ENCODE measurements at regions not wholly inside any gene's neighbourhood (a gene's known extent, or its start where the extent isn't known, plus 50 kb on each side); places are given as distances from the start of the nearest gene placed in this dataset.

DNA sequence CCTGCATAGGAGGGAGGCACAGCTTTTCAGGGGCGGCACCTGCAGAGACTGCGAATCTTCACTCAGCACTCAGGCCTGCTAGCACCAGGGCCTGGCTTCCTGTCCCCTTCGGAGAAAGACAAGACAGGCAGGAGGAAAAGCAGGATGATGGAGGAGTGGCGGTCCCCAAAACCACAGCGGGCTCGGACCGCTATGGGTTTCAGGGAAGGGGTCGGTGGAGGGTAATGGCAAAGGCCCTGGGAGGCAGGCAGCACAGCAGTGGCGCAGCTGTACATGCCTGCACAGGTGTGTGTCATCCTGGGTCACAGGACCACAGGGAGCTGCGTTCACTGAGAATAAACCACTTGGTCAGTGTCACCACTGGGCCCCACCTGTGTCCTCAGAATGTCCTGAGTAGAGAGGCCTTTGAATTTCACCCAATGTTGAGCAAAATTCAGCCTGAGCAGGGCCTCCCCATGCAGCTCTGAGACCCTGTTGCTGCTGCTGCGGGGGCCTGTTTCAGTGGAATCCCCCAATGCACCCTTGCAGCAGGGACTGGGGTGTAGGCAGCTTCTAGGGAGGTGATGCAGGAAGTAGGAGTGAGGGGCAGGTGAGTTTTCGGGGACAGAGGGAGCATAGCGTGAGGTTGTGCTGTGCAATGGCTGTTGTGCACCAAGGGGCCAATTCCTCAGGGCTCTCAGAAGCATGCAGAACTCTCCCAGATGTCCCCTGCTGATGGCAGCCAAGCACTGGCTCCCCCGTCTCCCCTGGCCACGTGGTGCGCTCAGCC lies 90.6 kb upstream of the PPP2R2D start:
- Histone ChIP-seq H2BK15ac (replicated peaks; ENCODE audit: low read depth) (no peak overlapping the region), H3K4me1 (ENCODE audit: control insufficient read depth, low read depth, low read length) (no peaks in the 10 kb centered on the region), H3K18ac (ENCODE audit: low read length) (no peak overlapping the region), H2BK120ac (ENCODE audit: low read depth, low read length) (no peak overlapping the region), H3K4me2 (ENCODE audit: low read length) (no peak overlapping the region), H2AK5ac (ENCODE audit: low read length) (no peak overlapping the region), H3K9ac (ENCODE audit: low read length) (no peak overlapping the region), H3K23ac (ENCODE audit: low read length) (no peak overlapping the region), H3K36me3 (ENCODE audit: control insufficient read depth, insufficient read depth, low read length) (no peaks in the 10 kb centered on the region), H3K27ac (ENCODE audit: low read depth, low read length) (no peak overlapping the region), H2BK5ac (ENCODE audit: low read length) (no peak overlapping the region), H3K4me3 (ENCODE audit: low read length) (no peak overlapping the region), H3K56ac (ENCODE audit: low read length) (no peak overlapping the region), H4K5ac (ENCODE audit: low read length) (no peak overlapping the region), H3K27me3 (ENCODE audit: insufficient read depth, low read length, poor library complexity) (no peaks in the 10 kb centered on the region), H3K79me2 (ENCODE audit: control insufficient read depth, insufficient read depth, low read length) (no peaks in the 10 kb centered on the region), H3K79me1 (ENCODE audit: low read length) (no peaks in the 10 kb centered on the region), H3K4ac (ENCODE audit: low read depth, low read length) (no peak overlapping the region), H4K8ac (ENCODE audit: low read depth, low read length) (no peak overlapping the region)
- no CpG with 5 or more reads among the region's 16 CpGs for WGBS (ENCODE audit: extremely low coverage, insufficient coverage, low lambda C conversion rate)
- DNase-seq = no peak

GRCh38 chr10:131810805-131811629 lies 89.8 kb upstream of the PPP2R2D start:
- no peak for DNase-seq

DNA sequence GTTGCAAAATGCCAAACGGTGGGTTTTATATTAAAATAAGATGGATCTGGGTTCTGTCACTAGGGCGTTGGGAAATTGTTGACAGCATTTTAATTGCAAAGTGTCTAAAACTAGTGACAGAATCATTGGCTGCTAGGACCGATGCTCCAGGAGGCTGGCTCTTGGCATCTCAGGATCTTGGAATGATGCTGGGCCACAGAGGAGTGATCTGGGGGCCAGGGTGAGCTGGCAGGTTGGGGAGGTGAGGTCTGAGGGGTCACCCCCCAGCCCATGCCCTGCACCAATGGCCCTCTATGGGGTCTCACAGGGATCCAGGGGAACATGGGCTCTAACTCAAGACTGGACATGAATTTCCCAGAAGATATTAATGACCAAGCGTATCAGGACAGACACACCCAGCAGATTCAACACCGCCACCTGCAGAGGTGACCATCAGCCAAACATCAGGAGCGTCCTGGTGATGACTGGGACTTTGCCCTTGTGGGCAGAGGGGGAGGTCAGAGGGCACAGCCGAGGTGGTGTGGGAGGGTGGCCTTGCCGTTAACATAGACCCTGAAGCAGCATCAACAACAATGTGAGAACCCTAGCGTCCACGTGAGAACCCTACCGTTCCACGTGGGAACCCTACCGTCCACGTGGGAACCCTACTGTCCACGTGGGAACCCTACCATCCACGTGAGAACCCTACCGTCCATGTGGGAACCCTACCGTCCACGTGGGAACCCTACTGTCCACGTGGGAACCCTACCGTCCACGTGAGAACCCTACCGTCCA lies 89.0 kb upstream of the PPP2R2D start:
- H4K8ac ChIP-seq (ENCODE audit: low read depth, low read length) = no peak overlapping the region
- no peak overlapping the region for H2AK5ac ChIP-seq (ENCODE audit: low read length)
- WGBS (ENCODE audit: extremely low coverage, insufficient coverage, low lambda C conversion rate) = no CpG with 5 or more reads among the region's 23 CpGs
- H3K56ac ChIP-seq (ENCODE audit: low read length) = no peak overlapping the region
- no peaks in the 10 kb centered on the region for H3K36me3 ChIP-seq (ENCODE audit: control insufficient read depth, insufficient read depth, low read length)
- H3K9ac ChIP-seq (ENCODE audit: low read length) = no peak overlapping the region
- no peak overlapping the region for H3K18ac ChIP-seq (ENCODE audit: low read length)
- H3K4ac ChIP-seq (ENCODE audit: low read depth, low read length) = no peak overlapping the region
- no peak overlapping the region for H2BK5ac ChIP-seq (ENCODE audit: low read length)
- no peak overlapping the region for H3K27ac ChIP-seq (ENCODE audit: low read depth, low read length)
- H3K79me1 ChIP-seq (ENCODE audit: low read length) = no peaks in the 10 kb centered on the region
- H2BK120ac ChIP-seq (ENCODE audit: low read depth, low read length) = no peak overlapping the region
- no peak overlapping the region for H4K5ac ChIP-seq (ENCODE audit: low read length)
- no peak overlapping the region for H3K4me2 ChIP-seq (ENCODE audit: low read length)
- H3K79me2 ChIP-seq (ENCODE audit: control insufficient read depth, insufficient read depth, low read length) = no peaks in the 10 kb centered on the region
- no peaks in the 10 kb centered on the region for H3K27me3 ChIP-seq (ENCODE audit: insufficient read depth, low read length, poor library complexity)
- H2BK15ac ChIP-seq (replicated peaks; ENCODE audit: low read depth) = no peak overlapping the region
- no peak overlapping the region for H3K4me3 ChIP-seq (ENCODE audit: low read length)
- no peaks in the 10 kb centered on the region for H3K4me1 ChIP-seq (ENCODE audit: control insufficient read depth, low read depth, low read length)
- DNase-seq = no peak
- H3K23ac ChIP-seq (ENCODE audit: low read length) = no peak overlapping the region

More at GRCh38 chr10:131810805-131811629, 89.8 kb upstream of the PPP2R2D start:
- Histone ChIP-seq H3K23ac (ENCODE audit: low read length) (no peak overlapping the region), H3K79me2 (ENCODE audit: control insufficient read depth, insufficient read depth, low read length) (no peaks in the 10 kb centered on the region), H2BK15ac (replicated peaks; ENCODE audit: low read depth) (no peak overlapping the region), H3K36me3 (ENCODE audit: control insufficient read depth, insufficient read depth, low read length) (no peaks in the 10 kb centered on the region), H3K4me1 (ENCODE audit: control insufficient read depth, low read depth, low read length) (no peaks in the 10 kb centered on the region), H3K56ac (ENCODE audit: low read length) (no peak overlapping the region), H3K27ac (ENCODE audit: low read depth, low read length) (no peak overlapping the region), H4K8ac (ENCODE audit: low read depth, low read length) (no peak overlapping the region), H3K9ac (ENCODE audit: low read length) (no peak overlapping the region), H3K18ac (ENCODE audit: low read length) (no peak overlapping the region), H3K4me3 (ENCODE audit: low read length) (no peak overlapping the region), H4K5ac (ENCODE audit: low read length) (no peak overlapping the region), H3K4ac (ENCODE audit: low read depth, low read length) (no peak overlapping the region), H2BK5ac (ENCODE audit: low read length) (no peak overlapping the region), H2BK120ac (ENCODE audit: low read depth, low read length) (no peak overlapping the region), H2AK5ac (ENCODE audit: low read length) (no peak overlapping the region), H3K27me3 (ENCODE audit: insufficient read depth, low read length, poor library complexity) (no peaks in the 10 kb centered on the region), H3K79me1 (ENCODE audit: low read length) (no peaks in the 10 kb centered on the region), H3K4me2 (ENCODE audit: low read length) (no peak overlapping the region)
- no CpG with 5 or more reads among the region's 25 CpGs for WGBS (ENCODE audit: extremely low coverage, insufficient coverage, low lambda C conversion rate)

GRCh38 chr10:131812736-131813604 lies 87.8 kb upstream of the PPP2R2D start:
- Histone ChIP-seq H3K79me1 (ENCODE audit: low read length) (no peaks in the 10 kb centered on the region), H3K9ac (ENCODE audit: low read length) (no peak overlapping the region), H4K5ac (ENCODE audit: low read length) (no peak overlapping the region), H3K18ac (ENCODE audit: low read length) (no peak overlapping the region), H4K8ac (ENCODE audit: low read depth, low read length) (no peak overlapping the region), H3K4ac (ENCODE audit: low read depth, low read length) (no peak overlapping the region), H3K56ac (ENCODE audit: low read length) (no peak overlapping the region), H2AK5ac (ENCODE audit: low read length) (no peak overlapping the region), H3K4me2 (ENCODE audit: low read length) (no peak overlapping the region), H2BK15ac (replicated peaks; ENCODE audit: low read depth) (no peak overlapping the region), H3K4me3 (ENCODE audit: low read length) (no peak overlapping the region), H2BK5ac (ENCODE audit: low read length) (no peak overlapping the region), H2BK120ac (ENCODE audit: low read depth, low read length) (no peak overlapping the region), H3K27me3 (ENCODE audit: insufficient read depth, low read length, poor library complexity) (no peaks in the 10 kb centered on the region), H3K4me1 (ENCODE audit: control insufficient read depth, low read depth, low read length) (no peaks in the 10 kb centered on the region), H3K36me3 (ENCODE audit: control insufficient read depth, insufficient read depth, low read length) (no peaks in the 10 kb centered on the region), H3K23ac (ENCODE audit: low read length) (no peak overlapping the region), H3K27ac (ENCODE audit: low read depth, low read length) (no peak overlapping the region), H3K79me2 (ENCODE audit: control insufficient read depth, insufficient read depth, low read length) (no peaks in the 10 kb centered on the region)
- WGBS (ENCODE audit: extremely low coverage, insufficient coverage, low lambda C conversion rate) = no CpG with 5 or more reads among the region's 24 CpGs
- DNase-seq = no peak

GRCh38 chr10:131814567-131815265 lies 86.1 kb upstream of the PPP2R2D start:
- H3K4me1 ChIP-seq (ENCODE audit: control insufficient read depth, low read depth, low read length) = no peaks in the 10 kb centered on the region
- H3K23ac ChIP-seq (ENCODE audit: low read length) = no peak overlapping the region
- no peak overlapping the region for H2BK15ac ChIP-seq (replicated peaks; ENCODE audit: low read depth)
- H3K79me2 ChIP-seq (ENCODE audit: control insufficient read depth, insufficient read depth, low read length) = no peaks in the 10 kb centered on the region
- H4K5ac ChIP-seq (ENCODE audit: low read length) = no peak overlapping the region
- H3K18ac ChIP-seq (ENCODE audit: low read length) = no peak overlapping the region
- WGBS (ENCODE audit: extremely low coverage, insufficient coverage, low lambda C conversion rate) = no CpG with 5 or more reads among the region's 24 CpGs
- H3K4me3 ChIP-seq (ENCODE audit: low read length) = no peak overlapping the region
- H3K9ac ChIP-seq (ENCODE audit: low read length) = no peak overlapping the region
- H3K79me1 ChIP-seq (ENCODE audit: low read length) = no peaks in the 10 kb centered on the region
- H3K27me3 ChIP-seq (ENCODE audit: insufficient read depth, low read length, poor library complexity) = no peaks in the 10 kb centered on the region
- no peak overlapping the region for H3K4ac ChIP-seq (ENCODE audit: low read depth, low read length)
- H2BK120ac ChIP-seq (ENCODE audit: low read depth, low read length) = no peak overlapping the region
- H3K56ac ChIP-seq (ENCODE audit: low read length) = no peak overlapping the region
- no peak overlapping the region for H3K4me2 ChIP-seq (ENCODE audit: low read length)
- H3K36me3 ChIP-seq (ENCODE audit: control insufficient read depth, insufficient read depth, low read length) = no peaks in the 10 kb centered on the region
- no peak overlapping the region for H4K8ac ChIP-seq (ENCODE audit: low read depth, low read length)
- DNase-seq = no peak
- no peak overlapping the region for H2BK5ac ChIP-seq (ENCODE audit: low read length)
- no peak overlapping the region for H2AK5ac ChIP-seq (ENCODE audit: low read length)
- H3K27ac ChIP-seq (ENCODE audit: low read depth, low read length) = no peak overlapping the region
